ENCODE measurements at regions not wholly inside any gene's neighbourhood (a gene's known extent, or its start where the extent isn't known, plus 50 kb on each side); places are given as distances from the start of the nearest gene placed in this dataset.

DNA sequence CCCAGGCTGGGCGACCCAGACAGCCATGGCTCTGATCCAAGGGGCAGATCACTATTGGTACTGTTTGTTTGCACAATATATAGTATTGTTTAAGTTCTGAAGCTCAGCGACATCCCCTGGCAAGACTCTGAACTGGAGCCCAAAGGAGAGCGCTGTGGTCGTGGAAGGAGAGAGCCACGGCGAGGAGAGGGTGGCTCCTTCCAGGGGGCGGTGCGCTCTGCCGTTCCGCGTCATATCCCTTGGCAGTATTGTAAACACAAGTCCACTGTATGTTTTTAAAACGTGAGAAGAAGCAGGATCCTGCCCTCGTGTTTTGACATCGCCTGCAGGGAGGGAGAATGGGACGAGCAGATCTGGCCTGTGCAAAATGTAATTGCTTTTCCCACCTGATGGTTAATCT, 185.5 kb downstream of the RAB28 start:
- Histone ChIP-seq H3K36me3 (ENCODE audit: insufficient read depth) (no peaks in the 10 kb centered on the region), H3K27me3 (ENCODE audit: insufficient read depth) (no peaks in the 10 kb centered on the region), H3K4me2 (no peak overlapping the region), H3K79me2 (replicated peaks; ENCODE audit: insufficient read depth) (no peaks in the 10 kb centered on the region), H3F3A (replicated peaks; ENCODE audit: low read depth) (no peaks in the 10 kb centered on the region), H2AFZ (no peak overlapping the region), H3K9me2 (ENCODE audit: insufficient read depth) (peaks cover 13% of the 10 kb centered on the region; the same call in 1 of the 2 replicates), H3K4me3 (no peak overlapping the region), H3K27ac (ENCODE audit: low read depth) (no peak overlapping the region), H4K20me1 (replicated peaks; ENCODE audit: insufficient read depth) (no peaks in the 10 kb centered on the region), H3K4me1 (ENCODE audit: insufficient read depth) (no peaks in the 10 kb centered on the region)
- Mint-ChIP-seq H3K9me3 (peaks cover 18% of the 10 kb centered on the region), H3K4me3 (no peak overlapping the region), H3K4me1 (no peaks in the 10 kb centered on the region), H3K27me3 (ENCODE audit: insufficient read depth, low read depth, poor library complexity) (peaks cover 1% of the 10 kb centered on the region), H3K27ac (no peak overlapping the region), H3K36me3 (ENCODE audit: low read depth) (peaks cover 22% of the 10 kb centered on the region)
- DNase-seq (ENCODE audit: low spot score) (no peak), ATAC-seq (no peak)
- TF ChIP-seq CREB1 (CRISPR knock-in tag; IDR thresholded peaks at IDR 0.05; ENCODE audit: low read depth) = no peak
- TF ChIP-seq EZH2 (IDR thresholded peaks at IDR 0.05; ENCODE audit: low read depth, unreplicated experiment) = no peak
- no peak for TF ChIP-seq STAT1 (IDR thresholded peaks at IDR 0.05; ENCODE audit: unreplicated experiment)
- TF ChIP-seq, protein P1, sequence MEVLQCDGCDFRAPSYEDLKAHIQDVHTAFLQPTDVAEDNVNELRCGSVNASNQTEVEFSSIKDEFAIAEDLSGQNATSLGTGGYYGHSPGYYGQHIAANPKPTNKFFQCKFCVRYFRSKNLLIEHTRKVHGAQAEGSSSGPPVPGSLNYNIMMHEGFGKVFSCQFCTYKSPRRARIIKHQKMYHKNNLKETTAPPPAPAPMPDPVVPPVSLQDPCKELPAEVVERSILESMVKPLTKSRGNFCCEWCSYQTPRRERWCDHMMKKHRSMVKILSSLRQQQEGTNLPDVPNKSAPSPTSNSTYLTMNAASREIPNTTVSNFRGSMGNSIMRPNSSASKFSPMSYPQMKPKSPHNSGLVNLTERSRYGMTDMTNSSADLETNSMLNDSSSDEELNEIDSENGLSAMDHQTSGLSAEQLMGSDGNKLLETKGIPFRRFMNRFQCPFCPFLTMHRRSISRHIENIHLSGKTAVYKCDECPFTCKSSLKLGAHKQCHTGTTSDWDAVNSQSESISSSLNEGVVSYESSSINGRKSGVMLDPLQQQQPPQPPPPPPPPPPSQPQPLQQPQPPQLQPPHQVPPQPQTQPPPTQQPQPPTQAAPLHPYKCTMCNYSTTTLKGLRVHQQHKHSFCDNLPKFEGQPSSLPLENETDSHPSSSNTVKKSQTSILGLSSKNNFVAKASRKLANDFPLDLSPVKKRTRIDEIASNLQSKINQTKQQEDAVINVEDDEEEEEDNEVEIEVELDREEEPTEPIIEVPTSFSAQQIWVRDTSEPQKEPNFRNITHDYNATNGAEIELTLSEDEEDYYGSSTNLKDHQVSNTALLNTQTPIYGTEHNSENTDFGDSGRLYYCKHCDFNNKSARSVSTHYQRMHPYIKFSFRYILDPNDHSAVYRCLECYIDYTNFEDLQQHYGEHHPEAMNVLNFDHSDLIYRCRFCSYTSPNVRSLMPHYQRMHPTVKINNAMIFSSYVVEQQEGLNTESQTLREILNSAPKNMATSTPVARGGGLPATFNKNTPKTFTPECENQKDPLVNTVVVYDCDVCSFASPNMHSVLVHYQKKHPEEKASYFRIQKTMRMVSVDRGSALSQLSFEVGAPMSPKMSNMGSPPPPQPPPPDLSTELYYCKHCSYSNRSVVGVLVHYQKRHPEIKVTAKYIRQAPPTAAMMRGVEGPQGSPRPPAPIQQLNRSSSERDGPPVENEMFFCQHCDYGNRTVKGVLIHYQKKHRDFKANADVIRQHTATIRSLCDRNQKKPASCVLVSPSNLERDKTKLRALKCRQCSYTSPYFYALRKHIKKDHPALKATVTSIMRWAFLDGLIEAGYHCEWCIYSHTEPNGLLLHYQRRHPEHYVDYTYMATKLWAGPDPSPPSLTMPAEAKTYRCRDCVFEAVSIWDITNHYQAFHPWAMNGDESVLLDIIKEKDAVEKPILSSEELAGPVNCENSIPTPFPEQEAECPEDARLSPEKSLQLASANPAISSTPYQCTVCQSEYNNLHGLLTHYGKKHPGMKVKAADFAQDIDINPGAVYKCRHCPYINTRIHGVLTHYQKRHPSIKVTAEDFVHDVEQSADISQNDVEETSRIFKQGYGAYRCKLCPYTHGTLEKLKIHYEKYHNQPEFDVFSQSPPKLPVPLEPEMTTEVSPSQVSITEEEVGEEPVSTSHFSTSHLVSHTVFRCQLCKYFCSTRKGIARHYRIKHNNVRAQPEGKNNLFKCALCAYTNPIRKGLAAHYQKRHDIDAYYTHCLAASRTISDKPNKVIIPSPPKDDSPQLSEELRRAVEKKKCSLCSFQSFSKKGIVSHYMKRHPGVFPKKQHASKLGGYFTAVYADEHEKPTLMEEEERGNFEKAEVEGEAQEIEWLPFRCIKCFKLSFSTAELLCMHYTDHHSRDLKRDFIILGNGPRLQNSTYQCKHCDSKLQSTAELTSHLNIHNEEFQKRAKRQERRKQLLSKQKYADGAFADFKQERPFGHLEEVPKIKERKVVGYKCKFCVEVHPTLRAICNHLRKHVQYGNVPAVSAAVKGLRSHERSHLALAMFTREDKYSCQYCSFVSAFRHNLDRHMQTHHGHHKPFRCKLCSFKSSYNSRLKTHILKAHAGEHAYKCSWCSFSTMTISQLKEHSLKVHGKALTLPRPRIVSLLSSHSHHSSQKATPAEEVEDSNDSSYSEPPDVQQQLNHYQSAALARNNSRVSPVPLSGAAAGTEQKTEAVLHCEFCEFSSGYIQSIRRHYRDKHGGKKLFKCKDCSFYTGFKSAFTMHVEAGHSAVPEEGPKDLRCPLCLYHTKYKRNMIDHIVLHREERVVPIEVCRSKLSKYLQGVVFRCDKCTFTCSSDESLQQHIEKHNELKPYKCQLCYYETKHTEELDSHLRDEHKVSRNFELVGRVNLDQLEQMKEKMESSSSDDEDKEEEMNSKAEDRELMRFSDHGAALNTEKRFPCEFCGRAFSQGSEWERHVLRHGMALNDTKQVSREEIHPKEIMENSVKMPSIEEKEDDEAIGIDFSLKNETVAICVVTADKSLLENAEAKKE (CRISPR knock-in tag; IDR thresholded peaks at IDR 0.05) = no peak
- no peak for TF ChIP-seq ZNF331 (CRISPR knock-in tag; IDR thresholded peaks at IDR 0.05; ENCODE audit: low read depth)
- TF ChIP-seq JUNB (IDR thresholded peaks at IDR 0.05; ENCODE audit: unreplicated experiment) = no peak
- no peak for TF ChIP-seq EZH2phosphoT487 (IDR thresholded peaks at IDR 0.05; ENCODE audit: unreplicated experiment)

DNA sequence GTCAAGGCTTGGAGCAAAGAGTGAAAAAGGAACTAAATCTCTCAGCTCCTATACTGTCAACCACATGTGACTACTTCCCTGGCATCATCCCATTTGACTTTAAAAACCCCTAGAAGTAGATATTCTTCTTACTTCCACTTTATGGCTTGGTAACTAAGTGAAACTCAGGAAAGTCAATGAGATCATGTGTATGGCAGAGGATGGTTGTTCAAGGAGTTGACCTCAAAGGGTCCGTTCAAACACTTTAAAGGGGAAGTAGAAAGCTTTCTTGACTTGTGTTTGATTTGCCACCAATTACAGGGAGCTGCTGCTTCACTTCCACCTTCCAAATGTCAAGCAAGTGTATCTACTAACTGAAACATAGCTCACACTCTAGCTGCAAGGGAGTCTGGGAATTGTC, 187.2 kb downstream of the RAB28 start:
- H3K79me2 ChIP-seq (replicated peaks; ENCODE audit: insufficient read depth) = no peaks in the 10 kb centered on the region
- peaks cover 20% of the 10 kb centered on the region for H3K36me3 Mint-ChIP-seq (ENCODE audit: low read depth)
- DNase-seq (ENCODE audit: low spot score) (no peak), ATAC-seq (no peak)
- no peak overlapping the region for H3K4me3 ChIP-seq
- H3K9me3 Mint-ChIP-seq = peaks cover 18% of the 10 kb centered on the region
- no peaks in the 10 kb centered on the region for H3K27me3 ChIP-seq (ENCODE audit: insufficient read depth)
- H3K27ac ChIP-seq (ENCODE audit: low read depth) = no peak overlapping the region
- H3F3A ChIP-seq (replicated peaks; ENCODE audit: low read depth) = no peaks in the 10 kb centered on the region
- no peak overlapping the region for H3K4me2 ChIP-seq
- no peak overlapping the region for H3K27ac Mint-ChIP-seq
- no peaks in the 10 kb centered on the region for H4K20me1 ChIP-seq (replicated peaks; ENCODE audit: insufficient read depth)
- no peaks in the 10 kb centered on the region for H3K4me1 Mint-ChIP-seq
- H3K27me3 Mint-ChIP-seq (ENCODE audit: insufficient read depth, low read depth, poor library complexity) = no peaks in the 10 kb centered on the region
- H3K9me2 ChIP-seq (ENCODE audit: insufficient read depth) = peaks cover 13% of the 10 kb centered on the region; the same call in 1 of the 2 replicates
- no peak overlapping the region for H2AFZ ChIP-seq
- H3K36me3 ChIP-seq (ENCODE audit: insufficient read depth) = no peaks in the 10 kb centered on the region
- no peaks in the 10 kb centered on the region for H3K4me1 ChIP-seq (ENCODE audit: insufficient read depth)
- H3K4me3 Mint-ChIP-seq = no peak overlapping the region
- TF ChIP-seq ZNF114 (CRISPR knock-in tag; IDR thresholded peaks at IDR 0.05) = no peak
- no peak for TF ChIP-seq JUNB (IDR thresholded peaks at IDR 0.05; ENCODE audit: unreplicated experiment)
- TF ChIP-seq, protein P2, sequence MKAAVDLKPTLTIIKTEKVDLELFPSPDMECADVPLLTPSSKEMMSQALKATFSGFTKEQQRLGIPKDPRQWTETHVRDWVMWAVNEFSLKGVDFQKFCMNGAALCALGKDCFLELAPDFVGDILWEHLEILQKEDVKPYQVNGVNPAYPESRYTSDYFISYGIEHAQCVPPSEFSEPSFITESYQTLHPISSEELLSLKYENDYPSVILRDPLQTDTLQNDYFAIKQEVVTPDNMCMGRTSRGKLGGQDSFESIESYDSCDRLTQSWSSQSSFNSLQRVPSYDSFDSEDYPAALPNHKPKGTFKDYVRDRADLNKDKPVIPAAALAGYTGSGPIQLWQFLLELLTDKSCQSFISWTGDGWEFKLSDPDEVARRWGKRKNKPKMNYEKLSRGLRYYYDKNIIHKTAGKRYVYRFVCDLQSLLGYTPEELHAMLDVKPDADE (IDR thresholded peaks at IDR 0.05) = no peak
- TF ChIP-seq CREB1 (CRISPR knock-in tag; IDR thresholded peaks at IDR 0.05; ENCODE audit: low read depth) = no peak
- TF ChIP-seq ZNF331 (CRISPR knock-in tag; IDR thresholded peaks at IDR 0.05; ENCODE audit: low read depth) = no peak
